Adrenal gland (tissue), 9 donors: ENCODE measurements at regions not wholly inside any gene's neighbourhood (a gene's known extent, or its start where the extent isn't known, plus 50 kb on each side); places are given as distances from the start of the nearest gene placed in this dataset.

Experiments
- DNase-seq, 7 donors: peaks; one replicate each; pipeline ENCODE4 v3.0.0-alpha.2; 2019 to 2020
- H3K27ac ChIP-seq, 5 donors: fragments of 200-600 bp; sonication (generic) in 4 of 5; 1 replicate in 3 of 5; 2 replicates in 2 of 5; pipeline versions ENCODE4 v1.5.1 to v1.8.0; 2016 to 2020; ENCODE audit warnings: mild to moderate bottlenecking in 1 of 5
- H3K27me3 ChIP-seq: fragments of 200-600 bp; 2 replicates; pipeline ENCODE4 v1.8.0; 2021
- H3K36me3 ChIP-seq, 2 donors: fragments of 200-600 bp; replicated peaks in 1 of 2; 1 replicate in 1 of 2; 2 replicates in 1 of 2; pipeline versions ENCODE4 v1.5.1 to v1.8.0; 2018 to 2022
- H3K4me1 ChIP-seq, 2 donors: fragments of 200-600 bp; replicated peaks in 1 of 2; 1 replicate in 1 of 2; 2 replicates in 1 of 2; pipeline versions ENCODE4 v1.5.1 to v1.8.0; 2018 to 2021
- H3K4me3 ChIP-seq, 4 donors: fragments of 200-600 bp; sonication (generic) in 3 of 4; one replicate each; pipeline ENCODE4 v1.5.1; 2016 to 2018
- H3K9me3 ChIP-seq, 3 donors: fragments of 200-600 bp; sonication (generic) in 1 of 3; replicated peaks in 1 of 3; 1 replicate in 2 of 3; 2 replicates in 1 of 3; pipeline versions ENCODE4 v1.5.1 to v1.8.0; 2016 to 2021
- CTCF ChIP-seq, 6 experiments: fragments of 450-650 bp in 4 of 6; fragments of 200-600 bp in 2 of 6; sonication (generic) in 1 of 6; IDR thresholded peaks; 1 replicate in 5 of 6; 2 replicates in 1 of 6; pipeline versions ENCODE4 v1.5.1 to v1.8.0; 2016 to 2021; ENCODE audit warnings: antibody characterized with exemption in 6 of 6, mild to moderate bottlenecking in 2 of 6, moderate library complexity in 1 of 6
- POLR2A ChIP-seq, 2 donors: fragments of 450-650 bp; IDR thresholded peaks; one replicate each; pipeline ENCODE4 v1.6.1; 2017; ENCODE audit warnings: antibody characterized with exemption in 2 of 2, mild to moderate bottlenecking in 2 of 2, moderate library complexity in 1 of 2
- WGBS, 4 donors: extraction: QIAGEN DNeasy Blood & Tissue Kit in 2 of 4; methylation state at CpG; one replicate each; pipeline versions ENCODE4 v1.1.5 to v1.1.7; 2013 to 2017; 5-methylcytosine and 5-hydroxymethylcytosine counted together
- intact Hi-C, 2 donors: fragments of 100-400 bp; cut with DNase I; formaldehyde crosslinking; loops; one replicate each; pipeline versions ENCODE4 v1.14.1 to v1.15.0; 2022 to 2023
- donor health status: healthy with polysubstance abuse.
- donor health status: Bipolar disorder and iron deficiency.
- donor health status: DM: yes; HTN: yes; CAD: no.
- donor health status: DM: no; HTN: no; CAD: no.
- donor health status: DM: no; HTN: no; CAD: no.

- H3K4me3 ChIP-seq = no peak overlapping the region
- 65 to 71% (median 68%) methylated on average over 3 of the region's 3 CpGs for WGBS, 4 donors
- TF ChIP-seq CTCF (IDR thresholded peaks at IDR 0.05) = no peak
- TF ChIP-seq POLR2A (IDR thresholded peaks at IDR 0.05) = no peak
- no peak overlapping the region for H3K27ac ChIP-seq
- no peaks in the 10 kb centered on the region for H3K36me3 ChIP-seq
- intact Hi-C loops = no loop called here
- no peaks in the 10 kb centered on the region for H3K27me3 ChIP-seq
- DNase-seq = no peak
- H3K9me3 ChIP-seq = no peaks in the 10 kb centered on the region
- H3K4me1 ChIP-seq = no peaks in the 10 kb centered on the region
Observed at GRCh38 chr5:86807046-86808031, 189.6 kb downstream of the COX7C start.

GRCh38 chr5:86814315-86814714 lies 196.6 kb downstream of the COX7C start:
- H3K9me3 ChIP-seq = no peaks in the 10 kb centered on the region
- WGBS, 4 donors = 73 to 84% (median 80%) methylated on average over 1 of the region's 1 CpG
- no peak for DNase-seq
- H3K36me3 ChIP-seq = no peaks in the 10 kb centered on the region
- H3K27ac ChIP-seq = no peak overlapping the region
- intact Hi-C loops = no loop called here
- no peak overlapping the region for H3K4me3 ChIP-seq
- TF ChIP-seq POLR2A (IDR thresholded peaks at IDR 0.05) (no peak), CTCF (IDR thresholded peaks at IDR 0.05) (no peak)
- no peaks in the 10 kb centered on the region for H3K27me3 ChIP-seq
- H3K4me1 ChIP-seq = no peaks in the 10 kb centered on the region

- no peaks in the 10 kb centered on the region for H3K36me3 ChIP-seq
- intact Hi-C loops = no loop called here
- no peak overlapping the region for H3K27ac ChIP-seq
- no peaks in the 10 kb centered on the region for H3K27me3 ChIP-seq
- no peaks in the 10 kb centered on the region for H3K4me1 ChIP-seq
- no peaks in the 10 kb centered on the region for H3K9me3 ChIP-seq
- TF ChIP-seq POLR2A (IDR thresholded peaks at IDR 0.05) (no peak), CTCF (IDR thresholded peaks at IDR 0.05) (no peak)
- no peak for DNase-seq
- H3K4me3 ChIP-seq = no peak overlapping the region
Observed at GRCh38 chr5:86814907-86815306, 197.2 kb downstream of the COX7C start.

GRCh38 chr5:86824637-86825036 lies 206.9 kb downstream of the COX7C start:
- Histone ChIP-seq H3K4me3 (no peak overlapping the region), H3K27ac (no peak overlapping the region), H3K9me3 (no peaks in the 10 kb centered on the region), H3K36me3 (no peaks in the 10 kb centered on the region), H3K4me1 (no peaks in the 10 kb centered on the region), H3K27me3 (no peaks in the 10 kb centered on the region)
- WGBS, 4 donors = 31 to 51% (median 37%) methylated on average over 2 of the region's 2 CpGs
- DNase-seq = peak in 1 of 7 donors; percentile 5
- TF ChIP-seq CTCF (IDR thresholded peaks at IDR 0.05) = no peak
- intact Hi-C loops = no loop called here
